ENCODE measurements at regions not wholly inside any gene's neighbourhood (a gene's known extent, or its start where the extent isn't known, plus 50 kb on each side); places are given as distances from the start of the nearest gene placed in this dataset.

DNA sequence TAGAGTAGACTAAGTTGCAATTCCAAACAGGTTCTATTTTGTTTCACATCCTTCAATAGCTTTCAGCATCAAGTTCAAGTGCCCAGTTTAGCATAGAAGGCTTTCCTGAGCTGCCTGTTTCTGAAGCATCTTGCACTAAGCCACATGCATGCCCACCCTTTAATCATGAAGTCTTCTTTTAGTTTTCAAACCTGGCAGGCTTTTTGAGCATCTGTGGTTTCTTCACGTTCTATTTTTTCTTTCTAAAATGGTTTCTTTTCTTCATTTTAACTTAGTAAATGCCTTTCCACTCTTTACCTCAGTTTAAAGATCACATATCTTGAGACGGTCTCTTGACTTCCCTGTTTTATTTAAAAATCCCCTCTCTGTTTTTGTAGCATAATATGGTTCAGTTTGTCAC is 360.1 kb downstream of the MAN2A1 start:
- CTCF ChIA-PET (ENCODE audit: partially characterized antibody), result interaction anchor here (1.0 to 3.2 kb wide), 2 partner anchors 8 to 283 kb away, joined by 4 to 24 read pairs; no protein-coding TSS in a partner anchor
- no peak for FAIRE-seq
- POLR2A ChIA-PET (ENCODE audit: partially characterized antibody), result no interaction called here

More for the DNA sequence above, 360.1 kb downstream of the MAN2A1 start:
- no peak overlapping the region for H3K27ac ChIP-seq (ENCODE audit: low read depth, low read length)
- TF ChIP-seq JUN (IDR thresholded peaks at IDR 0.05; ENCODE audit: low read depth, low read length), result no peak
- H2BK20ac ChIP-seq (ENCODE audit: low read length), result no peak overlapping the region
- no peak overlapping the region for H3K9ac ChIP-seq (replicated peaks in 1 of 4; ENCODE audit: extremely low read depth in 1 of 4, low read depth in 3 of 4, low read length in 3 of 4)
- H4K8ac ChIP-seq (ENCODE audit: extremely low read depth, insufficient read depth, low read length), result no peak overlapping the region
- H3K56ac ChIP-seq (replicated peaks; ENCODE audit: insufficient read length, low read depth, low read length), result no peak overlapping the region
- WGBS, 2 experiments (ENCODE audit: extremely low coverage in 1 of 2, insufficient coverage in 1 of 2, insufficient read length in 1 of 2, insufficient replicate concordance in 2 of 2, low coverage in 1 of 2, low lambda C conversion rate in 2 of 2, missing lambda C conversion rate in 1 of 2), result 78% methylated on average over 2 of the region's 2 CpGs; no CpG with 5 or more reads in 1 of the 2 experiments
- H3K36me3 ChIP-seq (ENCODE audit: control insufficient read depth in 2 of 4, insufficient read depth in 4 of 4, low read length in 3 of 4), result no peaks in the 10 kb centered on the region
- H3K14ac ChIP-seq (ENCODE audit: insufficient read length), result no peak overlapping the region
- H3K27me3 ChIP-seq (replicated peaks in 1 of 4; ENCODE audit: control insufficient read depth in 3 of 4, extremely low read depth in 1 of 4, insufficient read depth in 3 of 4, low read length in 3 of 4), result 0 out of 7 replicates have a peak, but pooled peaks cover 0 to 2% (median 0%) of the 10 kb centered on the region in 4 experiments
- H3K4me2 ChIP-seq (ENCODE audit: insufficient read depth in 1 of 2, low read depth in 2 of 2, low read length in 2 of 2), result no peak overlapping the region
- no peak overlapping the region for H2BK15ac ChIP-seq (ENCODE audit: low read length)
- no peak overlapping the region for H3K4ac ChIP-seq (replicated peaks; ENCODE audit: insufficient read length, low read depth, low read length)
- no peak overlapping the region for H2BK12ac ChIP-seq (ENCODE audit: low read depth, low read length)
- H4K91ac ChIP-seq (replicated peaks; ENCODE audit: insufficient read length, low read length), result no peak overlapping the region
- H2AFZ ChIP-seq (ENCODE audit: low read length), result no peak overlapping the region
- H2BK5ac ChIP-seq (ENCODE audit: low read depth, low read length), result no peak overlapping the region
- no peaks in the 10 kb centered on the region for H3K9me3 ChIP-seq (ENCODE audit: insufficient read depth in 2 of 2, low read depth in 1 of 2, low read length in 1 of 2)
- H4K20me1 ChIP-seq (replicated peaks in 1 of 2; ENCODE audit: control insufficient read depth in 1 of 2, insufficient read depth in 2 of 2, low read length in 2 of 2), result no peaks in the 10 kb centered on the region
- no peak overlapping the region for H3K18ac ChIP-seq (ENCODE audit: extremely low read depth, low read length)
- no peaks in the 10 kb centered on the region for H3K79me1 ChIP-seq (ENCODE audit: low read depth, low read length)
- no peaks in the 10 kb centered on the region for H3K23me2 ChIP-seq (ENCODE audit: low read depth, low read length)
- no peak overlapping the region for H3K4me3 ChIP-seq (ENCODE audit: extremely low read depth in 1 of 4, insufficient read depth in 2 of 4, low read depth in 3 of 4, low read length in 4 of 4)
- H3K23ac ChIP-seq (ENCODE audit: insufficient read length), result no peak overlapping the region
- H2AK5ac ChIP-seq (ENCODE audit: low read depth, low read length), result no peak overlapping the region
- no peaks in the 10 kb centered on the region for H3K79me2 ChIP-seq (ENCODE audit: control insufficient read depth in 1 of 2, insufficient read depth in 2 of 2, low read length in 2 of 2)
- DNase-seq (ENCODE audit: low read depth in 1 of 2, low spot score in 2 of 2), result no peak
- H3K4me1 ChIP-seq (replicated peaks in 1 of 4; ENCODE audit: control insufficient read depth in 3 of 4, insufficient read depth in 4 of 4, low read length in 3 of 4), result no peaks in the 10 kb centered on the region; a peak in 2 of 7 replicates
- no peak overlapping the region for H4K5ac ChIP-seq (ENCODE audit: insufficient read length, low read depth, low read length)
- no peak overlapping the region for H2BK120ac ChIP-seq (replicated peaks; ENCODE audit: low read depth, low read length)
